Tibial nerve (tissue), 4 donors: ENCODE measurements at regions not wholly inside any gene's neighbourhood (a gene's known extent, or its start where the extent isn't known, plus 50 kb on each side); places are given as distances from the start of the nearest gene placed in this dataset.

ENCODE experiments used
- CTCF ChIP-seq, 5 experiments: fragments of 200-600 bp in 3 of 5; fragments of 450-650 bp in 2 of 5; sonication (generic) in 3 of 5; IDR thresholded peaks; one replicate each; pipeline ENCODE4 v1.5.1; 2016 to 2019; ENCODE audit warnings: antibody characterized with exemption in 5 of 5, mild to moderate bottlenecking in 3 of 5, moderate library complexity in 2 of 5
- EP300 ChIP-seq, 2 donors: sonication (generic); formaldehyde crosslinking; IDR thresholded peaks; one replicate each; pipeline ENCODE4 v1.6.1; 2017; ENCODE audit warnings: antibody characterized with exemption in 2 of 2, mild to moderate bottlenecking in 1 of 2
- POLR2A ChIP-seq, 2 donors: fragments of 450-650 bp; IDR thresholded peaks; one replicate each; pipeline ENCODE4 v1.6.1; 2017; ENCODE audit warnings: antibody characterized with exemption in 2 of 2, mild to moderate bottlenecking in 2 of 2, moderate library complexity in 2 of 2

- TF ChIP-seq CTCF (IDR thresholded peaks at IDR 0.05) (no peak), POLR2A (IDR thresholded peaks at IDR 0.05) (no peak), EP300 (IDR thresholded peaks at IDR 0.05) (no peak)
Measured at GRCh38 chr14:88989911-88990310, 165.5 kb downstream of the TTC8 start.
